IPS DF 6.9 (cell line): ENCODE measurements at regions not wholly inside any gene's neighbourhood (a gene's known extent, or its start where the extent isn't known, plus 50 kb on each side); places are given as distances from the start of the nearest gene placed in this dataset.
"Not testable (repeated sequence)": the region's sequence is repeated elsewhere in the genome, so short reads cannot be mapped to it uniquely, and the experiment has no call there.

ENCODE experiments used
- DNase-seq: peaks from one replicate; pipeline ENCODE4 v3.0.0-alpha.2; 2013; ENCODE audit warnings: low read depth, low spot score
- H3K27ac ChIP-seq: one replicate; pipeline ENCODE4 v1.5.1; 2013; ENCODE audit warnings: low read length, control low read depth
- H3K27me3 ChIP-seq: 2 replicates; pipeline ENCODE4 v1.6.1; 2013; ENCODE audit warnings: mild to moderate bottlenecking, low read length; ENCODE audit not compliant: control insufficient read depth, insufficient read depth
- H3K36me3 ChIP-seq: 2 replicates; pipeline ENCODE4 v1.6.1; 2013; ENCODE audit warnings: low read length; ENCODE audit not compliant: control insufficient read depth, insufficient read depth
- H3K4me1 ChIP-seq: 2 replicates; pipeline ENCODE4 v1.6.1; 2013; ENCODE audit warnings: low read length; ENCODE audit not compliant: control insufficient read depth, insufficient read depth
- H3K4me3 ChIP-seq: 2 replicates; pipeline ENCODE4 v1.5.1; 2013; ENCODE audit warnings: mild to moderate bottlenecking, low read length
- H3K9me3 ChIP-seq: 2 replicates; pipeline ENCODE4 v1.6.1; 2013; ENCODE audit warnings: low read length, inconsistent platforms; ENCODE audit not compliant: control insufficient read depth, insufficient read depth
- WGBS: extraction: QIAGEN DNeasy Blood & Tissue Kit; methylation state at CpG from one replicate; pipeline ENCODE4 v1.1.7; 2013; ENCODE audit warnings: mixed read lengths, missing lambda C conversion rate; ENCODE audit not compliant: insufficient read length, insufficient coverage; 5-methylcytosine and 5-hydroxymethylcytosine counted together

GRCh38 chr6:119493980-119494379 lies 144.4 kb upstream of the MAN1A1 start:
- WGBS, result no CpG with 5 or more reads among the region's 1 CpG

GRCh38 chr6:119491112-119491511 lies 141.6 kb upstream of the MAN1A1 start:
- H3K4me3 ChIP-seq, H3K9me3 ChIP-seq, H3K36me3 ChIP-seq, H3K27me3 ChIP-seq, H3K4me1 ChIP-seq, DNase-seq, H3K27ac ChIP-seq: not testable (repeated sequence)
- WGBS, result no CpG with 5 or more reads among the region's 4 CpGs

More at GRCh38 chr6:119493980-119494379, 144.4 kb upstream of the MAN1A1 start:
- no peak overlapping the region for H3K4me3 ChIP-seq
- H3K4me1 ChIP-seq, result no peaks in the 10 kb centered on the region
- H3K27me3 ChIP-seq, result no peaks in the 10 kb centered on the region
- no peak overlapping the region for H3K27ac ChIP-seq
- H3K36me3 ChIP-seq, result no peaks in the 10 kb centered on the region
- DNase-seq, result no peak
- H3K9me3 ChIP-seq, result no peaks in the 10 kb centered on the region

- H3K9me3 ChIP-seq, result not testable (repeated sequence)
These were observed 140.5 kb upstream of the MAN1A1 start for GRCh38 chr6:119490050-119490449.

GRCh38 chr6:119484598-119484997 lies 135.0 kb upstream of the MAN1A1 start:
- DNase-seq, result no peak
- H3K27me3 ChIP-seq, result no peaks in the 10 kb centered on the region
- H3K27ac ChIP-seq, result no peak overlapping the region
- no peaks in the 10 kb centered on the region for H3K9me3 ChIP-seq
- H3K4me1 ChIP-seq, result no peaks in the 10 kb centered on the region
- WGBS, result no CpG with 5 or more reads among the region's 5 CpGs
- no peaks in the 10 kb centered on the region for H3K36me3 ChIP-seq
- no peak overlapping the region for H3K4me3 ChIP-seq

More at GRCh38 chr6:119490050-119490449, 140.5 kb upstream of the MAN1A1 start:
- H3K4me3 ChIP-seq, H3K27me3 ChIP-seq, DNase-seq, H3K27ac ChIP-seq, H3K36me3 ChIP-seq, H3K4me1 ChIP-seq: not testable (repeated sequence)
- no CpG with 5 or more reads among the region's 1 CpG for WGBS

- H3K36me3 ChIP-seq, result no peaks in the 10 kb centered on the region
- H3K4me3 ChIP-seq, result no peak overlapping the region
- DNase-seq, result no peak
- no peaks in the 10 kb centered on the region for H3K4me1 ChIP-seq
- no peaks in the 10 kb centered on the region for H3K27me3 ChIP-seq
- no peaks in the 10 kb centered on the region for H3K9me3 ChIP-seq
- H3K27ac ChIP-seq, result no peak overlapping the region
These were observed 134.3 kb upstream of the MAN1A1 start for GRCh38 chr6:119483908-119484307.

- no peaks in the 10 kb centered on the region for H3K36me3 ChIP-seq
- no CpG with 5 or more reads among the region's 4 CpGs for WGBS
These were observed 133.3 kb upstream of the MAN1A1 start for GRCh38 chr6:119482850-119483285.

GRCh38 chr6:119481976-119482375 lies 132.4 kb upstream of the MAN1A1 start:
- Histone ChIP-seq H3K36me3 (no peaks in the 10 kb centered on the region), H3K4me3 (no peak overlapping the region), H3K27ac (no peak overlapping the region), H3K9me3 (no peaks in the 10 kb centered on the region), H3K27me3 (no peaks in the 10 kb centered on the region), H3K4me1 (no peaks in the 10 kb centered on the region)
- no peak for DNase-seq
- no CpG with 5 or more reads among the region's 1 CpG for WGBS

More at GRCh38 chr6:119482850-119483285, 133.3 kb upstream of the MAN1A1 start:
- Histone ChIP-seq H3K4me3 (no peak overlapping the region), H3K27ac (no peak overlapping the region), H3K27me3 (no peaks in the 10 kb centered on the region), H3K4me1 (no peaks in the 10 kb centered on the region), H3K9me3 (no peaks in the 10 kb centered on the region)
- DNase-seq, result no peak

GRCh38 chr6:119480961-119481497 lies 131.5 kb upstream of the MAN1A1 start:
- no CpG with 5 or more reads among the region's 1 CpG for WGBS
- H3K9me3 ChIP-seq, result no peaks in the 10 kb centered on the region
- no peak for DNase-seq
- no peaks in the 10 kb centered on the region for H3K27me3 ChIP-seq
- H3K4me1 ChIP-seq, result no peaks in the 10 kb centered on the region
- H3K4me3 ChIP-seq, result no peak overlapping the region
- H3K36me3 ChIP-seq, result no peaks in the 10 kb centered on the region
- no peak overlapping the region for H3K27ac ChIP-seq

GRCh38 chr6:119479860-119480655 lies 130.5 kb upstream of the MAN1A1 start:
- no CpG with 5 or more reads among the region's 2 CpGs for WGBS
- H3K4me3 ChIP-seq, result no peak overlapping the region
- no peaks in the 10 kb centered on the region for H3K36me3 ChIP-seq
- H3K27ac ChIP-seq, result no peak overlapping the region
- no peaks in the 10 kb centered on the region for H3K27me3 ChIP-seq
- no peaks in the 10 kb centered on the region for H3K9me3 ChIP-seq
- no peak for DNase-seq
- H3K4me1 ChIP-seq, result no peaks in the 10 kb centered on the region

GRCh38 chr6:119476554-119476953 lies 127.0 kb upstream of the MAN1A1 start:
- no peaks in the 10 kb centered on the region for H3K4me1 ChIP-seq
- DNase-seq, result no peak
- H3K9me3 ChIP-seq, result no peaks in the 10 kb centered on the region
- no peaks in the 10 kb centered on the region for H3K36me3 ChIP-seq
- no peaks in the 10 kb centered on the region for H3K27me3 ChIP-seq
- no peak overlapping the region for H3K4me3 ChIP-seq
- WGBS, result no CpG with 5 or more reads among the region's 4 CpGs
- H3K27ac ChIP-seq, result no peak overlapping the region

- no peaks in the 10 kb centered on the region for H3K36me3 ChIP-seq
- H3K9me3 ChIP-seq, result no peaks in the 10 kb centered on the region
- DNase-seq, result no peak
- no peaks in the 10 kb centered on the region for H3K4me1 ChIP-seq
- H3K27me3 ChIP-seq, result no peaks in the 10 kb centered on the region
- WGBS, result no CpG with 5 or more reads among the region's 2 CpGs
- no peak overlapping the region for H3K4me3 ChIP-seq
- no peak overlapping the region for H3K27ac ChIP-seq
These were observed 126.5 kb upstream of the MAN1A1 start for GRCh38 chr6:119476024-119476423.
